Vagina (tissue), 2 donors: ENCODE measurements at regions not wholly inside any gene's neighbourhood (a gene's known extent, or its start where the extent isn't known, plus 50 kb on each side); places are given as distances from the start of the nearest gene placed in this dataset.

ENCODE experiments used
- POLR2A ChIP-seq, 2 donors: fragments of 450-650 bp; IDR thresholded peaks; one replicate each; pipeline ENCODE4 v1.6.1; 2017; ENCODE audit warnings: antibody characterized with exemption in 2 of 2, mild to moderate bottlenecking in 2 of 2, moderate library complexity in 2 of 2
- TF ChIP-seq, protein P1 (sequence below), 3 experiments: fragments of 450-650 bp in 2 of 3; fragments of 200-600 bp in 1 of 3; sonication (generic) in 1 of 3; IDR thresholded peaks; one replicate each; pipeline ENCODE4 v1.5.1; 2017 to 2019; ENCODE audit warnings: antibody characterized with exemption in 3 of 3, mild to moderate bottlenecking in 2 of 3, moderate library complexity in 2 of 3

DNA sequence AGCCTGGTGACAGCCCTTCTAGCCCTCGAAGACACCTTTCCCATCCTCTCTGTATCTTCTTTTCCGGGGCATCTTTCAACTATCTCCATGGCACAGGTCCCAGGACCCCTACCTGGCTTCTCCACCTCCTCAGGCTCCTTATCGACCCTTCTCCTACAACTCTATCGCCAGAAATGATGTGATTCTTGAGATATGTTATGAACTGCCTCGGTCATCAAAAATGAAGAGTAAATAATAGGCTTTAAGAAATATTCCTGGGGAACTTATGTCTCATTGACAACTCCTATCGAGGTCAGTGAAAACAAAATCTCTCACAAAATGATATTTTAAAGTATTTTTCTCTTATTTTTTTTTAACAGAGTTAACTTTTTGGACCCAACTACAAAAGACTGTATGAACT, 405.5 kb upstream of the SHH start:
- TF ChIP-seq, protein P1, sequence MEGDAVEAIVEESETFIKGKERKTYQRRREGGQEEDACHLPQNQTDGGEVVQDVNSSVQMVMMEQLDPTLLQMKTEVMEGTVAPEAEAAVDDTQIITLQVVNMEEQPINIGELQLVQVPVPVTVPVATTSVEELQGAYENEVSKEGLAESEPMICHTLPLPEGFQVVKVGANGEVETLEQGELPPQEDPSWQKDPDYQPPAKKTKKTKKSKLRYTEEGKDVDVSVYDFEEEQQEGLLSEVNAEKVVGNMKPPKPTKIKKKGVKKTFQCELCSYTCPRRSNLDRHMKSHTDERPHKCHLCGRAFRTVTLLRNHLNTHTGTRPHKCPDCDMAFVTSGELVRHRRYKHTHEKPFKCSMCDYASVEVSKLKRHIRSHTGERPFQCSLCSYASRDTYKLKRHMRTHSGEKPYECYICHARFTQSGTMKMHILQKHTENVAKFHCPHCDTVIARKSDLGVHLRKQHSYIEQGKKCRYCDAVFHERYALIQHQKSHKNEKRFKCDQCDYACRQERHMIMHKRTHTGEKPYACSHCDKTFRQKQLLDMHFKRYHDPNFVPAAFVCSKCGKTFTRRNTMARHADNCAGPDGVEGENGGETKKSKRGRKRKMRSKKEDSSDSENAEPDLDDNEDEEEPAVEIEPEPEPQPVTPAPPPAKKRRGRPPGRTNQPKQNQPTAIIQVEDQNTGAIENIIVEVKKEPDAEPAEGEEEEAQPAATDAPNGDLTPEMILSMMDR (IDR thresholded peaks at IDR 0.05), result no peak
- no peak for TF ChIP-seq POLR2A (IDR thresholded peaks at IDR 0.05)
